NCI-H2171 treated with DMSO at 0.1 percent for 48 hours (cell line): ENCODE measurements at regions not wholly inside any gene's neighbourhood (a gene's known extent, or its start where the extent isn't known, plus 50 kb on each side); places are given as distances from the start of the nearest gene placed in this dataset.
A peak's percentile ranks its signal among the peaks of the same experiment; 100 is the strongest.
"Not testable (repeated sequence)": the region's sequence is repeated elsewhere in the genome, so short reads cannot be mapped to it uniquely, and the experiment has no call there.

ENCODE experiments used
- DNase-seq: peaks from one replicate; lab custom pipeline; 2025; lab: John Stamatoyannopoulos, UW

- DNase-seq: peak; percentile 37
Measured at GRCh38 chrX:6990552-6991193, 156.8 kb upstream of the STS start.

DNA sequence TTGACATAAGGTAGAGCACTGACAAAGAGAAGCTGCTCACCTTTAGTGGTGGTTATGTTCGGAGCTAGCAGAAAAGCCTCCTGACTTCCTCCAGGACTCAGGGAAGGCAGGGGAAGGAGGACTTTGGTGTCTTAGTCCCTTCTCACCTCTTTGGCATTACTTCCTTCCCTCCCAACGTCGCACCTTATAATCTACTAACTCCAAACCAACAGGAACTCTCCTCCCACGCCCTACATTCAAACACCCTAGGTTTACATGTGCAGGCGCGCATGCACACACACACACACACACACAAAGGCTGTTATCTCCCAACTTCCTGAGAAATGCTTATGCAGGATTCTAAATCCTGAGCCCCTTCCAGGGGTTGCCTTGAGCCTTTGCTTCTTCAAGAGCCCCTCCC lies 157.7 kb upstream of the STS start:
- no peak for DNase-seq

- DNase-seq: not testable (repeated sequence)
Measured at GRCh38 chrX:6988694-6989093, 158.8 kb upstream of the STS start.

DNA sequence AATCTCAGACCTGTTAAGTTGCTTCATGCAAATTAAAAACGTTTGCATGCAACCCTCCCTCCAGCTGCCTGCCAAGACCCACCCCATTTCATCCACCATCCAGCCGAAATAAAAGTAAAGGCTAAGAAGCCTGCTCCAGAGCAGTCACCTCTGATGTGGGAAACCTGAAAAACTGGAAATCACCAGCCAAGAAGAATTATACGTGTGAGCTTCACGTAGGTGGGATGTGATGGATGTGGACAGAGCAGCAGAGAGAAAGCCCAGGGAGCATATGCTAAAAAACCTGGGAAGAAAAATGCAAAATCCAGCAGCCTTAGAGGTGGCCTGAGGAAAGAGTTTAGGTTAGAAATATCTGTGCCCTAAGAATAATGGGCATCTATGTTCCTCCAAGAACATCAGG lies 160.6 kb upstream of the STS start:
- DNase-seq: no peak

GRCh38 chrX:6985537-6985936 lies 162.0 kb upstream of the STS start:
- no peak for DNase-seq

- no peak for DNase-seq
Measured at GRCh38 chrX:6983207-6983955, 164.1 kb upstream of the STS start.

- DNase-seq: no peak
Measured at GRCh38 chrX:6981718-6982406, 165.7 kb upstream of the STS start.

DNA sequence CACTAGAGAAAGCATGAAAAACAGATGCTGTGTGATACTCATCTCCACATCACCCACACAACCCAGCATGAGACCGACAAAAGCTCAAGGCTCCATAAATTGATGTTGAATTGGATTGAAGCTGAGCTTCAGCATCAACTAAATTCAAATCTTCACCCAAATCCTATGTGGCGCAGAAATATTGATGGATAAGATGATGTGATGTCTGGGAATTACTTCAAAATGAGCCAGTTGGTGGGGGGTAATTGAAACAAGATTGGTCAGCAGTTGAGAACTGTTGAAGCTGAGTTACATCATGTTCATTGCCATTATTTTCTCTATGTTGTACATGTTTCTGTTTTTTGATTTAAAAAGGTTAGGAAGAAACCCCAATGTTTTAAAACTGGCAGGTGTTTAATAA lies 166.5 kb upstream of the STS start:
- no peak for DNase-seq

DNA sequence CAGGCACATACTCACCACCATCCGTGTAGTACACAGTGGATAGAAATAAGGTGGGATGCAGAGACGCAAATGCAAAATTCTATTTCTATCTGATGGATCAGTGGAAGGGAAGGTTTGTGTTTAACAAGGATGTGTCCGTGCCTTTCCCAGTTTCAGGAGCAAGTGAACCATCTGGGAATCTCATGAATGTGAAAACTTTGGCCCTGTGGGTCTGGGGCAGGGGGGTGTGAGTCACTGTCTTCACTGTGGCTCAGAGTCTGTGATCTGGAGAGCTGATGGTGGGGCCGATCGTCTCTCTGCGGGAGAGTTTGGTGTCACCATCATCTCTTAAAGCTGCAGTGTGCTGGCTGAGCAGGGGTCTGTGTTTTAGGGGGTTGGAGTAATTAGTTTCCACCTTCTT lies 179.3 kb upstream of the STS start:
- DNase-seq: no peak

DNA sequence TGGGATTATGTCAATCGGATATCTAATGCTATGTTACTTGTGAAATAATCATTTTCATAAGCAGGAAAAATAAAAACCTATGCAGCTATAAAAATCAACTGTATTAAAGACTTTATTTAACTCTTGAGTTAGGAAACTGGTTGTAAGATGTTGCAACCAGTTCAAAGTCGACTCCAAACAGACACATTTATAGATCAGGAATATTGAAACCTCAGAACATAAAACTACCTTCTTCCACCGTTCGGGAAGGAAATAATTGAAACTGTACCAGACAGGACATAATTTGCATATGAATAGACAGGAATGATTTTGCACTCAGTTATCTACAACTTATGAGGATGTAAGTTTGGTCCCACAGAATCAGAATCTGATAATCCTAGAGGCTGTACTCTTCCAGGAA lies 181.8 kb upstream of the STS start:
- DNase-seq: no peak

DNA sequence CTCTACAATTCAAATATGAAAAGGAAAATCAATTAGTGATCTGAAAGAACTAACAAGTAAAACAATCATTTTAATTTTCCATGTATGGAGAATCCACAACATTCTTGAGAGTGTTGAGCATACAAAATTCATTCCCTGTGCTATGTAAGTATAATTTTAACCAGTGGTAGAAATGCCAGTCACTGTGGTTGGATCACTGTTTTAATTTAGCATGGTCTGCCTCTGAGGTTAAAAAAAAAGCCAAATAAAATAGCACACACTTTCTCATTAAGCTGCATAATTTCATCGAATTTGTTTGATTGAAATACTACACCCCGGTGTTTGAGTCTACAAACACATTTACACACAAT lies 185.5 kb upstream of the STS start:
- DNase-seq: no peak

- DNase-seq: no peak
Measured at GRCh38 chrX:6961286-6962005, 186.1 kb upstream of the STS start.

- no peak for DNase-seq
Measured at GRCh38 chrX:6959006-6959405, 188.5 kb upstream of the STS start.

DNA sequence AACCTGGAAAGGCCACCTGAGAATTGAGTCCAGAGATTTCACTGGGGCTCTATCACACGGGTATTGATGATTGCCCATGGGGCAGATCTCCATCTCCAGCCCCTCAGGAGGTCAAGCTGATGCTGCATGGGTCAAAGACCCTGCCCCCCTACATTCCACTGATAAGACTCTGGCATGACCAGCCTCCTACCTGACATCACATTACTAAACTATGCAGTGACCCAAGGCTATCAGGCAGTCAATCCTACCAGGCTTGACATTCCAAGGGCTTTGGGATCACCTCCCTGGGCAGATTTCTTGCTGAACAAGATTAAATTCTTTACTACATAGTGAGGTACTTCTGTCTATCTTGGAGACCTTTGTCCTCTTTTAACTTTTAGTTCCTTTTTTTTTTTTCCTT lies 192.7 kb upstream of the STS start:
- DNase-seq: no peak

DNA sequence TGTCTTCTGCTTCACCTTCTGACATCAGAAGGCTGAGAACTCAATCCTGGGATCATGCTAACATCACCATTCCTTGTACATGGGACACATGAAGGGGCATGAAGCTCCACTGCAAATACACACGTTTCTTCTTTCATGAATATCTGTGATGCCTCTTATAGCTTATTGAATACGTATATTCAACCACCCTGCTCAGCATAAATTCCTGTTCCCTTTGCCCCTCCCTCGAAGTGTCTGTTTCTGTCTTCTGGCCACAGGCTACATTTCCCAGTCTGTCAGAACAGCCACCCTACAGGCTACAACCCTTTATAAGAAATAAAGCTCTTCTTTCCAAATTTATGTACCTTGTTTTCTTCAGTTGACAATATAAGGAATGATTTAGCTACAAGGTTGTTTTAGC lies 201.3 kb upstream of the STS start:
- no peak for DNase-seq

- DNase-seq: no peak
Measured at GRCh38 chrX:6941041-6941440, 206.5 kb upstream of the STS start.

DNA sequence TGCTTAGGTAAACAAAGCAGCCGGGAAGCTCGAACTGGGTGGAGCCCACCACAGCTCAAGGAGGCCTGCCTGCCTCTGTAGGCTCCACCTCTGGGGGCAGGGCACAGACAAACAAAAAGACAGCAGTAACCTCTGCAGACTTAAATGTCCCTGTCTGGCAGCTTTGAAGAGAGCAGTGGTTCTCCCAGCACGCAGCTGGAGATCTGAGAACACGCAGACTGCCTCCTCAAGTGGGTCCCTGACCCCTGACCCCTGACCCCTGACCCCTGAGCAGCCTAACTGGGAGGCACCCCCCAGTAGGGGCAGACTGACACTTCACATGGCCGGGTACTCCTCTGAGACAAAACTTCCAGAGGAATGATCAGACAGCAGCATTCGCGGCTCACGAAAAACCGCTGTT lies 214.6 kb upstream of the STS start:
- not testable (repeated sequence) for DNase-seq

- no peak for DNase-seq
Measured at GRCh38 chrX:6930307-6930849, 217.1 kb upstream of the STS start.

DNA sequence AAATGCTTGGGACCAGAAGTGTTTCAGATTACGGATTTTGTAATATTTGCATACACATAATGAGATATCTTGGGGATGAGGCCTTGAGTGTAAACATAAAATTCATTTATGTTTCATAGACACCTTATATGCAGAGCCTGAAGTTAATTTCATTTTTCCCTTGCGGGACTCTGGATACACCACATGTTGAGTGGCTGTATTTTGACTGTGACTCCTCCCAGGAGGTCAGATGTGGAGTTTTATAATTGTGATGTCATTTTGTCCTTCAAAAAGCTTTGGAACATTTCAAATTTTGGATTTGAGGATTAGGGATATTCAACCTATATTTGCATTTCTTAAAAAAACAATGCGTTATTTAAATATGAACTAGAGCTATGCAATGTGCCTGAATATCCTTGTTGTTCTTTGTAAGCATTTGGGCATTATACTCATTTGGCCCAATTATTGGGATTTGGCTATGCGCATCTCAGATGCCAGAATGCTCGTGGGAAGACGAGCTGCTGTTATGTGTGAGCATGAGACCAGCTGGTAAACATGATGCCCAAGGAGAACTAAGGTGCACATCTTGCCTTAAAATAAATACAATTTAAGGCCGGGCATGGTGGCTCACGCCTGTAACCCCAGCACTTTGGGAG lies 223.0 kb upstream of the STS start:
- DNase-seq: no peak

- DNase-seq: no peak
Measured at GRCh38 chrX:6917666-6918065, 229.8 kb upstream of the STS start.

GRCh38 chrX:6910218-6910617 lies 237.3 kb upstream of the STS start:
- no peak for DNase-seq

GRCh38 chrX:6909396-6909795 lies 238.1 kb upstream of the STS start:
- no peak for DNase-seq
